MM.1S (cell line): ENCODE measurements at regions not wholly inside any gene's neighbourhood (a gene's known extent, or its start where the extent isn't known, plus 50 kb on each side); places are given as distances from the start of the nearest gene placed in this dataset.

Source experiments
- EZH2 ChIP-seq: fragments of 300-600 bp; sonication (generic); optimal IDR thresholded peaks from 2 replicates; pipeline ENCODE3; 2017; ENCODE audit warnings: low read depth, mild to moderate bottlenecking, antibody characterized with exemption, low read length, mixed read lengths
- TF ChIP-seq, protein P1 (sequence below): fragments of 300-600 bp; sonication (generic); IDR thresholded peaks from 2 replicates; pipeline ENCODE4 v1.5.1; 2016; ENCODE audit warnings: antibody characterized with exemption, low read length, mixed read lengths

DNA sequence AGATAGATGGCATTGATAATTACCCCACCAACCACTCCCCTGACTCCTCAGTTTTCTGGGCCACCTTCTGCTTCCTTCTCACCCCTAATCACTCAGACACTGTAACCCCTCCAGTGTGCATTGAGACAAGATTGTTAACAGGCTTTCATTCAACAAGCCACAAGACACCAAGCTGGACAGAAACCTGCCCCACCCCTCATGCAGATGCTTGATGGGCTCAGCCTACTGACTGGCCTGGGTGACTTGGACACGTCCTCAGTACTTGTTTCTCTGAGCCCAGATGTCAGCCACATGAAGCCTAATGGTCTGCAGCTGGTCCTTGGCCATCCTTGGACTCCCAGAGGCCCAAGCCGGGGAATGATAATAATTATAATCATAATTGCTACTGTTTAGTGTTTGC, 71.4 kb upstream of the SMIM23 start:
- TF ChIP-seq, protein P1, sequence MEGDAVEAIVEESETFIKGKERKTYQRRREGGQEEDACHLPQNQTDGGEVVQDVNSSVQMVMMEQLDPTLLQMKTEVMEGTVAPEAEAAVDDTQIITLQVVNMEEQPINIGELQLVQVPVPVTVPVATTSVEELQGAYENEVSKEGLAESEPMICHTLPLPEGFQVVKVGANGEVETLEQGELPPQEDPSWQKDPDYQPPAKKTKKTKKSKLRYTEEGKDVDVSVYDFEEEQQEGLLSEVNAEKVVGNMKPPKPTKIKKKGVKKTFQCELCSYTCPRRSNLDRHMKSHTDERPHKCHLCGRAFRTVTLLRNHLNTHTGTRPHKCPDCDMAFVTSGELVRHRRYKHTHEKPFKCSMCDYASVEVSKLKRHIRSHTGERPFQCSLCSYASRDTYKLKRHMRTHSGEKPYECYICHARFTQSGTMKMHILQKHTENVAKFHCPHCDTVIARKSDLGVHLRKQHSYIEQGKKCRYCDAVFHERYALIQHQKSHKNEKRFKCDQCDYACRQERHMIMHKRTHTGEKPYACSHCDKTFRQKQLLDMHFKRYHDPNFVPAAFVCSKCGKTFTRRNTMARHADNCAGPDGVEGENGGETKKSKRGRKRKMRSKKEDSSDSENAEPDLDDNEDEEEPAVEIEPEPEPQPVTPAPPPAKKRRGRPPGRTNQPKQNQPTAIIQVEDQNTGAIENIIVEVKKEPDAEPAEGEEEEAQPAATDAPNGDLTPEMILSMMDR = no peak
- no peak for TF ChIP-seq EZH2
